ENCODE measurements at regions not wholly inside any gene's neighbourhood (a gene's known extent, or its start where the extent isn't known, plus 50 kb on each side); places are given as distances from the start of the nearest gene placed in this dataset.
"Not testable (repeated sequence)": the region's sequence is repeated elsewhere in the genome, so short reads cannot be mapped to it uniquely, and the experiment has no call there.

DNA sequence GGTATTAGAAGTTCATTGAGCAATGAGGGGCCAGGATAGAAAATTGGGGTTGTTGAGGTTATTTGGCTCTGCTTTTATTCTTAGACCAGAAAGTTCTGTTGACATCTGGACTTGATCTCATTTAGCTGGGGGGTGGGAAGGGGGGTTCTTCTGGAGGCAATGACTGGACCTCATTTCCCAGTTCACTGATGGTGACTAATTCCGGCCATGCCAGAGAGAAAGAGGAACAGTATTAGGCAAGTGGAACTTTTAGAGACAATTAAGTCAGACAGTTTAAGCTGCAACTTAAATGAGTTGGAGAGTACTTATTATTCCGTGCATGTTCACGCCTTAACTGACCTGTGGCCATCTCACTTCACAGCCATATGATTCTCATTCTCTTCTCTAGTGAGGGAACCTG, 512.5 kb downstream of the REEP3 start:
- DNase-seq (ENCODE audit: low read depth): no peak

DNA sequence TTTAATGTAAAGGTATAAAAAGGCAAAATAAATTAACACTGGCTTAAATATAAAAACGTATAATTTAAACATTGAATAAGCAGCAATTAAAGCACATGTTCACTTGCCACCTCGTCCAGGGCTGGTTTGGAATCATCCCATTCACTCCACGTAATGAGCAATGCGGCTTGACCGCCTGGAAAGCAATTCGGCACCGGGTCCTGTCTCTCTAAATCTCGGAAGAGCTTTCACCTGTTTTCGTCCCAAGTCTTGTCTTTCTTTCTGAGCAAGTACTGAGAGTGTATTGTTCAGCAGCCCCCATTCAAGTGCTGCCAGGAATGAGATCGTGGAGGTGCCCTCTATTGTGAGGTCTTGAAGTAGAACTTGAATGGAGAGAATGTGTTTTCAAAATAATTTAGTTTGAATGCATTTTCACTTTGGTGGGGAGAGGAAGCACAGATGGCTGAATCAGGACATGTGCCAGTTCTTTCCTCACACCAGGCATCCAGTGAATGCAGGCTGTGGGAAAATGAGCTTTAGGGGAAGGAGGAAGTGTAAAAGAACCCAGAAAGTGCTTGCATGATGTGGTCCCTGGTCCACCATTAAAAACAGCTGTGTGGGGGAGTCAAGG, 515.2 kb downstream of the REEP3 start:
- DNase-seq (ENCODE audit: low read depth): no peak

DNA sequence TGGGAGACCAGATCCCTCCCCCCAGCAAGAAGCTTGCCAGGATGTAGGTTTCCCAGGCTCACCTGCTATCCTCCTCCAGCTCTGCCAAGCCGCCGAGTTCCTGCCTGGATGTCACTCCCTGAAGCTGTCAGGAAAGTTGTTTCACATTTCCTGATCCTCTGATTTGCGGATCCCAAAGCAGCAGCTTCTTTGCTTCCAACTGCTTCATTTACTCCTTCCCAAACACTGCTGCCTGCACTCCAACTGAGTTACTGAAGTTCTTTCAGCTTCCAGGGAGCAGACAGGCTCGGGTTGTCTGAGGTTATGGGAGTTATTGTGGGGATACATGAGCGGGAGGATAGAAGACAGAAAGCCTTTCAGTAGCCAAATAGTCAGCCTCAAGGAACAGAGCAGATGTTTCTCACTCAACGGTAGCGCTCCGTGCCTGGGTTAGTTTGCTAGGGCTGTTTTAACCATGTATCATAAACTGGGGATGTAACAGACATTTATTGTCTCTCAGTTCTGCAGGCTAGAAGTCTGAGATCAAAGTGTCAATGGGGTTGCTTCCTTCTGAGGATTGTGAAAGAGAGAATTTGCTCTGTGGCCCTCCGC, 516.0 kb downstream of the REEP3 start:
- DNase-seq (ENCODE audit: low read depth): no peak

- DNase-seq (ENCODE audit: low read depth): no peak
Observed at GRCh38 chr10:64038107-64038506, 516.9 kb downstream of the REEP3 start.

DNA sequence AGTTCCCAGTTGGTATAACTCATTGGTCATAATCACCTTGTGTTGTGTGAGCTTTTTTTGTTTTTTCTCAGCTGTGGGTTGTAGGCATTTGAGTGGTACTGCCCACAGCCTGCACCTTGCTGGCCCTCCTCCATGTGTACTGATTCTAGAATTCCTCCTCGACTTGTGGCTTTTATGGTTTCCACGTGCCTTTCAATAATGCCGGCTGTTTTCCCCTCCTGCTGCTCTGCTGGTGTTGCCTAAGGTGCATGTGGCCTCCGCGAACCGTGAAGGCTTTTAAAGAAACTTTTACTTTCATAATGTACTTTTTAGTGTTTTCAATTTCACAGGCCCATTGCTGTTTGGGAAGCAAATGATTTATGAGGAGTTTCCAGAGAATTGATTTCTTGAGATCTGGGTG, 518.0 kb downstream of the REEP3 start:
- no peak for DNase-seq (ENCODE audit: low read depth)

DNA sequence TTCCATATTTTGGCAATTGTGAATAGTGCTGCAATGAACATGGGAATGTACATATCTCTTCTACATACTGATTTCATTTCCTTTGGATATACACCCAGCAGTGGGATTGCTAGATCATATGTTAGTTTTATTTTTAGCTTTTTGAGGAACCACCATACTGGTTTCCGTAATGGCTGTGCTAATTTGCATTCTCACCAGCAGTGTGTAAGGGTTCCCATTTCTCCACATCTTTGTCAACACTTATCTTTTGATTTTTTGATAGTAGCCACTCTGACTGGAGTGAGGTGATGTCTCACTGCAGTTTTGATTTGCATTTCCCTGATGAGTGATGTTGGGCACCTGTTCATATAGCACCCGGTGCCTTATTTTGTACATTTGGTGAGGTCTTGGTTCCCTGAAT, 519.6 kb downstream of the REEP3 start:
- DNase-seq (ENCODE audit: low read depth): no peak

- DNase-seq (ENCODE audit: low read depth): peak; percentile 50
Observed at GRCh38 chr10:64041185-64041988, 520.2 kb downstream of the REEP3 start.

DNA sequence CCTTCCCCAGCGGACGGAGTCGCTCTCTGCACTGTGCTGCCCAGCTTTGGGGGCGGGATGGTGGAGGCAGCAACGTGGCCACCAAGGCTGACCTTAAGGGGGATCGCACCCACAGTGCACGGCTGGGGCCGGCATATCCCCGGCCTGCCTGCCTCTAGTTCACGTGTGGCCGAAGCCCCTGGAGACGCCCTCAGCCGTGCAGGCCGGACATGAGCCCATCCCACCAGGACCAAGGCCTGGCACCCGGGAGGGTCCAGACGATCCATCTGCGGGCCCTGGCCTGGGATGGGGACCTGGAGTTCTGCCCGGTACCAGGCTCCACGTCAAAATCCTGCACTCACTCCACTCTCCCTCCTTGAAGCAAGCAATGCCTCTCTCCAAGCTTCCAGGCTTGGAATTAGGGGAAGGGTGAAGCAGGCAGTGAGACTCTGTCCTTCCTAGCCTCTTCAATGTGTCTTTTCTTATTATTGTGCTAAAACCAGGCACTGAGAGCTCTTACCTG, 520.8 kb downstream of the REEP3 start:
- DNase-seq (ENCODE audit: low read depth): no peak

GRCh38 chr10:64044098-64044497, 522.9 kb downstream of the REEP3 start:
- no peak for DNase-seq (ENCODE audit: low read depth)

DNA sequence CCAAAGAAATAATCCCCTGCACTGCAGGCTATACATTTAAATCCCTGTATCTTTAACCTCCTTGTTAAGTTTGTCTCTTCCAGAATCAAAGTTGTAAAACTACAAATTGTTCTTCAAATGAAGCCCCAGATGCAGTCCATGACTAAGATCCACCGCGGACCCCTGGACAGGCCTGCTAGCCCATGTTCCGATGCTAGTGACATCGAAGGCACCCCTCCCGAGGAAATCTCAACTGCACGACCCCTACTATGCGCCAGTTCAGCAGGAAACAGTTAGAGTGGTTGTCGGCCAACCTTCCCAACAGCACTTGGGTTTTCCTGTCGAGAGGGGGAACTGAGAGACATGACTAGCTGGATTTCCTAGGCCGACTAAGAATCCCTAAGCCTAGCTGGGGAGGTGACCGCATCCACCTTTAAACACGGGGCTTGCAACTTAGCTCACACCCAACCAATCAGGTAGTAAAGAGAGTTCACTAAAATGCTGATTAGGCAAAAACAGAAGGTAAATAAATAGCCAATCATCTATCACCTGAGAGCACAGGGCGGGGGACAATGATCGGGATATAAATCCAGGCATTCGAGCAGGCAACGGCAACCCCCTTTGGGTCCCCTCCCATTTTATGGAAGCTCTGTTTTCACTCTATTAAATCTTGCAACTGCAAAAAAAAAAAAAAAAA, 523.9 kb downstream of the REEP3 start:
- DNase-seq (ENCODE audit: low read depth): not testable (repeated sequence)

GRCh38 chr10:64054392-64054791, 533.2 kb downstream of the REEP3 start:
- DNase-seq (ENCODE audit: low read depth): no peak

GRCh38 chr10:64059884-64060283, 538.7 kb downstream of the REEP3 start:
- no peak for DNase-seq (ENCODE audit: low read depth)

DNA sequence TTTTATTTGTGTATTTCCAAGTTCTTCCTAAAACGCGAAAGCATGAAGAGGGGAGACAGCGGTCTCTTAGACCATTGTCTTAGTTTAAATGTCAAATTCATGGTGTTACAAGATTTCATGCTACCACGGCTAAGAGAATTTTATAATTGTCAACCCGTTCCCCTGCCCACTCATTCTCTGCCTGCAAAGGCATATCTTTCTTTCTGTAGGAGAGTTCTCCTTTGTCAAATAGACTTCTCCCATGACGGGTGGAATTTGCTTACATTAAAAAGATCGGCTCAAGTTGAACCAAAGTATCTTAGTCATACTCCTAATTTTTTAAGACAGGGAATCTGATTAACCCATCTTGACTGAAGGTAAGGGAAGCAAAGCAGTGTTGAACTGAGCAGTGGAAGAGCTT, 539.2 kb downstream of the REEP3 start:
- no peak for DNase-seq (ENCODE audit: low read depth)

DNA sequence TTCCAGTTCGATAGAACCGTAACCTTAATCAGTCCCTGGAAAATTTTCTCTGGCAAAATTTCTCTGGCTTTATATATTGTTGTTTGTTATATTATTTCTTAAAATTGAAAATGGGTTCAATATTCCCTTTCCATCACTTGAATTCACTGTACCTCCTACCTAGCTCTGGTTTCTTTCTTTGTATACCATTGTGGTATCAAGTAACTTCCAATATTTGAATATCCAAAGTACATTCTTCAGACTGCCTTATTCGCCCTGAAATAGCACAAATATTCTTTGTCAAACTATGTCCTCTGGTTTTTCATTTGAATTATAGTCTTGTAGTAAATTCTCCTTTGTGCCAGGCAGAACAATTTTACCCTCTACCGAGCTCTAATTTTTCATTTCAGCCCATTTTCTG, 541.6 kb downstream of the REEP3 start:
- no peak for DNase-seq (ENCODE audit: low read depth)

DNA sequence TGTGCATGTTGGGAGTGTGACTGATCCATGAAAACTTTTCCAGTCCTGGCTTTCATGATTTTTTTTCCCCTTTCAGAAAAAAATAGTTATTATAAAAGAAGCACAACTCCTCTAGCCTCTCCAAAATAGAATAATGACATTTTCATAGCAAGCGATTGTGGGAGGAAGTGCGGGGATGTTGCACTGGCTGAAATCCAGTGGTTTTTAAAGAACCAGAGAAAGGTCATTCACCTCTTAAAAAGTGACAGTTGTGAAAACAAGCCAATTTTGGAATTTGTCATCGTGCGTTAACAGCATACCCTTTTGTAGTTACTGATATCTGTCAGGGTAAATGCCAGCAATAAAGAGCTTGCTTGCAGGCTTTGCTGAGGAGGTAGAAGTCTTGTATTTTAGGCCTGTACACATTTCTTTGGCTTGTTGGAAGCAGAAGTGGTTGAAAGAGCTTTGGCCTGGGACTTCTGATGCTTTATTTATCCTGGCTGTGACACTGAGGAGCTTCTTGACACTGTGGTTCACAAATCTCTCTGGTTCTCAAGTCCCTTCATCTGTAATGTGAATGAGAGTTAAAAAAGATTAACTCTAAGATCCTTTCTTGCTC, 545.9 kb downstream of the REEP3 start:
- DNase-seq (ENCODE audit: low read depth): no peak

- no peak for DNase-seq (ENCODE audit: low read depth)
Observed at GRCh38 chr10:64067859-64068258, 546.7 kb downstream of the REEP3 start.

- no peak for DNase-seq (ENCODE audit: low read depth)
Observed at GRCh38 chr10:64070241-64070640, 549.0 kb downstream of the REEP3 start.

- DNase-seq (ENCODE audit: low read depth): no peak
Observed at GRCh38 chr10:64071218-64071617, 550.0 kb downstream of the REEP3 start.

DNA sequence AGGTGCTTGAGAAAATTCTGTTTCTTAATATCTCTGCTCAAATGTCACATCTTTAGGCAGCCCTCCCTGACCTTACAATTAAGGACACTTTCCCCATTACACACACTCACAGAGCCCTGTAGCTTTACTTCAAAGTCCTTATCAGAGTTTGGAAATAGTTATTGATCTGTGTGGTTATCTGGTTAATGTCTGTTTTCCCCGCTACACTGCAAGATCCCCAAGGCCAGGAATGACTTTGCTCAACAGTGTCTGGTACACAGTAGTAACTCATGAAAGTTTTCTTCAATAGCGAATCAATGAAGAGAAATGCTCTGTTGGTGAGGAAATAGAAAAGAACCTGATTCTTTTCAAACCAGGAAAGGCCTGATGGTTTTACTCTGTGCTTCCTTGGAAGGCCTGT, 554.4 kb downstream of the REEP3 start:
- no peak for DNase-seq (ENCODE audit: low read depth)

- no peak for DNase-seq (ENCODE audit: low read depth)
Observed at GRCh38 chr10:64076322-64076940, 555.2 kb downstream of the REEP3 start.

DNA sequence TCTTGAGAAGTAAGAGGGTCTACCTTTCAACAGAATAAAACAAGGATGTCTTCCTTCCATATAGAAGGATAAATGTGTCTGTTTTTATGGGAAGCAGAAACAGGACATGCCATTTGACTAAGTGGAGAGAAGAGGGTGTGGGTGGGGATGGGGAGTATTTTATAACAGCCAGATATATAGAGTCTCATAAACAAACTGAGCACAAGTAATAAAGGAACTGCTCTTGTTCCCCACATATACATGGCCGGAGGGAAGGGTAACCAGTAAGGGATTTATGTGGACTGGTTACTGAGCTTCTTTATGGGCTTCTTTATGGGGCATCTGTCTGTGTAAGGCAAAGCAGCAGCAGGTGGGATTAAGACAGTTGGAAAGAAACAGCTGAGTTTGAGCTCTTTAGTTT, 558.1 kb downstream of the REEP3 start:
- DNase-seq (ENCODE audit: low read depth): no peak

GRCh38 chr10:64080071-64080470, 558.9 kb downstream of the REEP3 start:
- DNase-seq (ENCODE audit: low read depth): no peak
